ENCODE measurements at regions not wholly inside any gene's neighbourhood (a gene's known extent, or its start where the extent isn't known, plus 50 kb on each side); places are given as distances from the start of the nearest gene placed in this dataset.

DNA sequence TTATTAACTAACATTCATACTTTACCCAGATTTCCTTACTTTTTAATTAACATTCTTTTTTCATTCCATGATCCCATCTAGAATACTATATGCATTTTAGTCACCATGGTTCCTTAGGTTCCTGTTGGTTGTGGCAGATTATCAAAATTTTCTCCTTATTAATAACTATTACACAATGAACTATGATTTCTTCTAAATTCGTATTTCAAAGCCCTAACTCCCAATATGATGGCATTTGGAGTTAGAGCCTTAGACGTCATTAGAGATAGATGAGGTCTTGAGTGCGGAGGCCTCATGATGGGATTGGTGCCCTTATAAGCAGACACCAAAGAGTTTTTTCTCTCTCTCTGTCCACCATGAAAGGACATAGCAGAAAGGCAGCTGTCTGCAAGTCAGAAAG, 485.4 kb downstream of the TLR4 start:
- TF ChIP-seq, protein P1, sequence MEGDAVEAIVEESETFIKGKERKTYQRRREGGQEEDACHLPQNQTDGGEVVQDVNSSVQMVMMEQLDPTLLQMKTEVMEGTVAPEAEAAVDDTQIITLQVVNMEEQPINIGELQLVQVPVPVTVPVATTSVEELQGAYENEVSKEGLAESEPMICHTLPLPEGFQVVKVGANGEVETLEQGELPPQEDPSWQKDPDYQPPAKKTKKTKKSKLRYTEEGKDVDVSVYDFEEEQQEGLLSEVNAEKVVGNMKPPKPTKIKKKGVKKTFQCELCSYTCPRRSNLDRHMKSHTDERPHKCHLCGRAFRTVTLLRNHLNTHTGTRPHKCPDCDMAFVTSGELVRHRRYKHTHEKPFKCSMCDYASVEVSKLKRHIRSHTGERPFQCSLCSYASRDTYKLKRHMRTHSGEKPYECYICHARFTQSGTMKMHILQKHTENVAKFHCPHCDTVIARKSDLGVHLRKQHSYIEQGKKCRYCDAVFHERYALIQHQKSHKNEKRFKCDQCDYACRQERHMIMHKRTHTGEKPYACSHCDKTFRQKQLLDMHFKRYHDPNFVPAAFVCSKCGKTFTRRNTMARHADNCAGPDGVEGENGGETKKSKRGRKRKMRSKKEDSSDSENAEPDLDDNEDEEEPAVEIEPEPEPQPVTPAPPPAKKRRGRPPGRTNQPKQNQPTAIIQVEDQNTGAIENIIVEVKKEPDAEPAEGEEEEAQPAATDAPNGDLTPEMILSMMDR (conservative IDR thresholded peaks at IDR 0.05 in 1 of 2, IDR thresholded peaks at IDR 0.05 in 1 of 2; ENCODE audit: extremely low read depth in 1 of 2, insufficient read depth in 1 of 2, low read depth in 1 of 2, low read length in 2 of 2), result no peak
- TF ChIP-seq EZH2 (IDR thresholded peaks at IDR 0.05; ENCODE audit: borderline replicate concordance, low read length), result no peak
